Choroid plexus epithelial cell (primary cell): ENCODE measurements at regions not wholly inside any gene's neighbourhood (a gene's known extent, or its start where the extent isn't known, plus 50 kb on each side); places are given as distances from the start of the nearest gene placed in this dataset.

Source experiments
- DNase-seq: peaks from one replicate; pipeline ENCODE4 v3.0.0-alpha.2; 2010; ENCODE audit warnings: low read depth
- H3K4me3 ChIP-seq: 2 replicates; pipeline ENCODE4 v1.5.1; 2011; ENCODE audit warnings: low read depth, mild to moderate bottlenecking, control low read depth, low read length, moderate library complexity
- CTCF ChIP-seq: conservative IDR thresholded peaks from 2 replicates; pipeline ENCODE4 v1.5.1; 2011; ENCODE audit warnings: low read depth, mild to moderate bottlenecking, control low read depth, inconsistent platforms, low read length, moderate library complexity

GRCh38 chr5:173385832-173386360 is 57.7 kb upstream of the STC2 start:
- DNase-seq: no peak
- no peak for TF ChIP-seq CTCF
- no peak overlapping the region for H3K4me3 ChIP-seq

- DNase-seq: peak; percentile 21
- TF ChIP-seq CTCF: no peak
- no peak overlapping the region for H3K4me3 ChIP-seq
These were observed 55.5 kb upstream of the STC2 start for GRCh38 chr5:173383711-173384110.

- no peak for DNase-seq
- H3K4me3 ChIP-seq: no peak overlapping the region
- TF ChIP-seq CTCF: no peak
These were observed 50.5 kb upstream of the STC2 start for GRCh38 chr5:173378727-173379126.
